Naive thymus-derived CD8-positive, alpha-beta T cell (primary cell): ENCODE measurements at regions not wholly inside any gene's neighbourhood (a gene's known extent, or its start where the extent isn't known, plus 50 kb on each side); places are given as distances from the start of the nearest gene placed in this dataset.
"Not testable (repeated sequence)": the region's sequence is repeated elsewhere in the genome, so short reads cannot be mapped to it uniquely, and the experiment has no call there.

Source experiments
- ATAC-seq, 2 donors: fragments of 150-1000 bp; cut with Tn5 transposase in 1 of 2; sonication (Bioruptor Pico), chemical (Tn5 transposase) in 1 of 2; 1 replicate in 1 of 2; 2 replicates in 1 of 2; pipeline ENCODE4 v1.10.0; 2021; ENCODE audit warnings: mild to moderate bottlenecking in 2 of 2, moderate library complexity in 2 of 2
- POLR2A ChIA-PET: fragments of 350-600 bp; sonication (Branson Sonifier 250); formaldehyde crosslinking; loops from one replicate; lab custom pipeline; 2021; ENCODE audit warnings: antibody characterized with exemption; lab: Charles Lee
- DNase-seq, 10 donors: peaks; one replicate each; pipeline versions ENCODE4 v3.0.0 to v3.0.0-alpha.2; 2020 to 2022
- H3K27ac Mint-ChIP-seq, 10 donors: one replicate each; pipeline ENCODE4 v1.8.0; 2020 to 2022; ENCODE audit warnings: mild to moderate bottlenecking in 10 of 10, mixed read lengths in 10 of 10, moderate library complexity in 4 of 10, inconsistent platforms in 1 of 10
- H3K27me3 Mint-ChIP-seq, 5 donors: one replicate each; pipeline ENCODE4 v1.8.0; 2021 to 2022; ENCODE audit warnings: mixed read lengths in 5 of 5
- H3K36me3 Mint-ChIP-seq, 3 donors: one replicate each; pipeline ENCODE4 v1.8.0; 2020 to 2022; ENCODE audit warnings: mixed read lengths in 3 of 3, mild to moderate bottlenecking in 2 of 3, inconsistent platforms in 1 of 3
- H3K4me1 Mint-ChIP-seq, 4 donors: one replicate each; pipeline ENCODE4 v1.8.0; 2021 to 2022; ENCODE audit warnings: mixed read lengths in 4 of 4
- H3K4me3 Mint-ChIP-seq, 10 donors: one replicate each; pipeline ENCODE4 v1.8.0; 2020 to 2022; ENCODE audit warnings: mild to moderate bottlenecking in 10 of 10, mixed read lengths in 10 of 10, moderate library complexity in 6 of 10, inconsistent platforms in 1 of 10
- H3K9me3 Mint-ChIP-seq, 9 donors: one replicate each; pipeline ENCODE4 v1.8.0; 2020 to 2022; ENCODE audit warnings: mixed read lengths in 9 of 9, mild to moderate bottlenecking in 3 of 9, inconsistent platforms in 1 of 9, moderate library complexity in 1 of 9

GRCh38 chr2:111320264-111320663 is 199.6 kb downstream of the BCL2L11 start:
- POLR2A ChIA-PET, H3K27me3 Mint-ChIP-seq, H3K27ac Mint-ChIP-seq, H3K36me3 Mint-ChIP-seq, DNase-seq, ATAC-seq, H3K9me3 Mint-ChIP-seq, H3K4me3 Mint-ChIP-seq, H3K4me1 Mint-ChIP-seq: not testable (repeated sequence)

- H3K9me3 Mint-ChIP-seq, POLR2A ChIA-PET, ATAC-seq, H3K36me3 Mint-ChIP-seq, DNase-seq, H3K4me1 Mint-ChIP-seq, H3K4me3 Mint-ChIP-seq, H3K27me3 Mint-ChIP-seq, H3K27ac Mint-ChIP-seq: not testable (repeated sequence)
Measured at GRCh38 chr2:111320965-111321364, 200.3 kb downstream of the BCL2L11 start.

GRCh38 chr2:111323384-111323783 is 202.7 kb downstream of the BCL2L11 start:
- H3K27me3 Mint-ChIP-seq, H3K27ac Mint-ChIP-seq, H3K9me3 Mint-ChIP-seq, H3K36me3 Mint-ChIP-seq, POLR2A ChIA-PET, H3K4me3 Mint-ChIP-seq, ATAC-seq, DNase-seq, H3K4me1 Mint-ChIP-seq: not testable (repeated sequence)

GRCh38 chr2:111327726-111328125 is 207.0 kb downstream of the BCL2L11 start:
- H3K4me3 Mint-ChIP-seq, ATAC-seq, H3K27ac Mint-ChIP-seq, DNase-seq, H3K36me3 Mint-ChIP-seq, H3K27me3 Mint-ChIP-seq, H3K9me3 Mint-ChIP-seq, H3K4me1 Mint-ChIP-seq, POLR2A ChIA-PET: not testable (repeated sequence)

GRCh38 chr2:111329309-111329708 is 208.6 kb downstream of the BCL2L11 start:
- POLR2A ChIA-PET, H3K27me3 Mint-ChIP-seq, H3K4me1 Mint-ChIP-seq, H3K9me3 Mint-ChIP-seq, H3K36me3 Mint-ChIP-seq, DNase-seq, H3K4me3 Mint-ChIP-seq, H3K27ac Mint-ChIP-seq, ATAC-seq: not testable (repeated sequence)

GRCh38 chr2:111331099-111331724 is 210.5 kb downstream of the BCL2L11 start:
- ATAC-seq, H3K36me3 Mint-ChIP-seq, POLR2A ChIA-PET, DNase-seq, H3K9me3 Mint-ChIP-seq, H3K4me3 Mint-ChIP-seq, H3K27ac Mint-ChIP-seq, H3K27me3 Mint-ChIP-seq, H3K4me1 Mint-ChIP-seq: not testable (repeated sequence)

- POLR2A ChIA-PET, result not testable (repeated sequence)
Measured at GRCh38 chr2:111335220-111335907, 214.7 kb downstream of the BCL2L11 start.

GRCh38 chr2:111338474-111338873 is 217.8 kb downstream of the BCL2L11 start:
- DNase-seq, H3K4me1 Mint-ChIP-seq, H3K4me3 Mint-ChIP-seq, H3K9me3 Mint-ChIP-seq, H3K27ac Mint-ChIP-seq, H3K36me3 Mint-ChIP-seq, H3K27me3 Mint-ChIP-seq, ATAC-seq, POLR2A ChIA-PET: not testable (repeated sequence)

More at GRCh38 chr2:111335220-111335907, 214.7 kb downstream of the BCL2L11 start:
- not testable (repeated sequence) for H3K4me3 Mint-ChIP-seq, DNase-seq, H3K27me3 Mint-ChIP-seq, H3K27ac Mint-ChIP-seq, H3K9me3 Mint-ChIP-seq, H3K4me1 Mint-ChIP-seq, H3K36me3 Mint-ChIP-seq, ATAC-seq

GRCh38 chr2:111339476-111339875 is 218.8 kb downstream of the BCL2L11 start:
- H3K4me1 Mint-ChIP-seq, H3K9me3 Mint-ChIP-seq, H3K4me3 Mint-ChIP-seq, H3K27ac Mint-ChIP-seq, H3K36me3 Mint-ChIP-seq, ATAC-seq, POLR2A ChIA-PET, H3K27me3 Mint-ChIP-seq, DNase-seq: not testable (repeated sequence)

- ATAC-seq, H3K4me3 Mint-ChIP-seq, POLR2A ChIA-PET, DNase-seq, H3K36me3 Mint-ChIP-seq, H3K9me3 Mint-ChIP-seq, H3K27me3 Mint-ChIP-seq, H3K27ac Mint-ChIP-seq, H3K4me1 Mint-ChIP-seq: not testable (repeated sequence)
Measured at GRCh38 chr2:111344590-111344989, 223.9 kb downstream of the BCL2L11 start.

GRCh38 chr2:111345439-111345838 is 224.7 kb downstream of the BCL2L11 start:
- POLR2A ChIA-PET, H3K27ac Mint-ChIP-seq, H3K9me3 Mint-ChIP-seq, H3K4me1 Mint-ChIP-seq, DNase-seq, H3K4me3 Mint-ChIP-seq, H3K27me3 Mint-ChIP-seq, ATAC-seq, H3K36me3 Mint-ChIP-seq: not testable (repeated sequence)

GRCh38 chr2:111346018-111346930 is 225.6 kb downstream of the BCL2L11 start:
- H3K4me1 Mint-ChIP-seq, H3K36me3 Mint-ChIP-seq: not testable (repeated sequence)

GRCh38 chr2:111347695-111348094 is 227.0 kb downstream of the BCL2L11 start:
- H3K36me3 Mint-ChIP-seq, H3K4me1 Mint-ChIP-seq, POLR2A ChIA-PET, H3K9me3 Mint-ChIP-seq, H3K27me3 Mint-ChIP-seq, H3K4me3 Mint-ChIP-seq, ATAC-seq, DNase-seq, H3K27ac Mint-ChIP-seq: not testable (repeated sequence)

More at GRCh38 chr2:111346018-111346930, 225.6 kb downstream of the BCL2L11 start:
- H3K27me3 Mint-ChIP-seq, DNase-seq, ATAC-seq, H3K4me3 Mint-ChIP-seq, H3K9me3 Mint-ChIP-seq, POLR2A ChIA-PET, H3K27ac Mint-ChIP-seq: not testable (repeated sequence)
